SK-N-SH (cell line): ENCODE measurements at regions not wholly inside any gene's neighbourhood (a gene's known extent, or its start where the extent isn't known, plus 50 kb on each side); places are given as distances from the start of the nearest gene placed in this dataset.

Experiments used
- CTCF ChIA-PET: fragments of 300-600, 350-600 bp; formaldehyde crosslinking; extraction: SDS; loops from one replicate; lab custom pipeline; 2021; lab: Yijun Ruan, JAX
- POLR2A ChIA-PET: fragments of 350-600 bp; sonication (Branson Sonifier 250); formaldehyde crosslinking; extraction: SDS; loops from one replicate; lab custom pipeline; 2020; ENCODE audit warnings: antibody characterized with exemption, inconsistent platforms; lab: Yijun Ruan, JAX
- DNase-seq: peaks from one replicate; pipeline ENCODE4 v3.0.0; 2012
- H2AFZ ChIP-seq: fragments of 200-600 bp; sonication (generic); 2 replicates; pipeline ENCODE4 v1.8.1; 2016; ENCODE audit warnings: antibody characterized with exemption, mild to moderate bottlenecking, low read depth
- H3F3A ChIP-seq: fragments of 200-600 bp; sonication (generic); replicated peaks from 2 replicates; pipeline ENCODE3; 2016; ENCODE audit warnings: antibody characterized with exemption, mild to moderate bottlenecking; ENCODE audit not compliant: insufficient read depth
- H3K27ac ChIP-seq, 2 experiments: fragments of 200-500 bp in 1 of 2; fragments of 200-600 bp in 1 of 2; sonication (Bioruptor generic) in 1 of 2; sonication (generic), shearing (Covaris generic) in 1 of 2; 2 replicates each; pipeline versions ENCODE4 v1.5.1 to v1.6.1; 2014 to 2016; ENCODE audit warnings: low read depth in 2 of 2, inconsistent platforms in 1 of 2, low read length in 1 of 2, mild to moderate bottlenecking in 1 of 2, mixed read lengths in 1 of 2
- H3K27me3 ChIP-seq: fragments of 200-600 bp; sonication (generic), shearing (Covaris generic); 2 replicates; pipeline ENCODE4 v1.6.1; 2016; ENCODE audit warnings: mixed run types; ENCODE audit not compliant: insufficient read depth
- H3K36me3 ChIP-seq, 2 experiments: fragments of 200-500 bp in 1 of 2; fragments of 200-600 bp in 1 of 2; sonication (Bioruptor generic) in 1 of 2; sonication (generic) in 1 of 2; replicated peaks in 1 of 2; 2 replicates each; pipeline versions ENCODE3 to v1.5.1; 2014 to 2016; ENCODE audit warnings: low read length in 1 of 2, mild to moderate bottlenecking in 1 of 2; ENCODE audit not compliant: insufficient read depth in 2 of 2, control insufficient read depth in 1 of 2
- H3K4me1 ChIP-seq, 2 experiments: fragments of 200-500 bp in 1 of 2; fragments of 200-600 bp in 1 of 2; sonication (Bioruptor generic) in 1 of 2; sonication (generic), shearing (Covaris generic) in 1 of 2; 2 replicates each; pipeline versions ENCODE4 v1.5.1 to v1.6.1; 2014 to 2016; ENCODE audit warnings: low read depth in 1 of 2, low read length in 1 of 2, mixed run types in 1 of 2; ENCODE audit not compliant: insufficient read depth in 2 of 2, control insufficient read depth in 1 of 2
- H3K4me2 ChIP-seq: fragments of 200-600 bp; sonication (generic), shearing (Covaris generic); 2 replicates; pipeline ENCODE4 v1.6.1; 2017; ENCODE audit warnings: mixed run types
- H3K4me3 ChIP-seq, 2 experiments: fragments of 200-500 bp in 1 of 2; fragments of 200-600 bp in 1 of 2; sonication (Bioruptor generic) in 1 of 2; sonication (generic), shearing (Covaris generic) in 1 of 2; 2 replicates each; pipeline versions ENCODE4 v1.5.1 to v1.8.1; 2014 to 2016; ENCODE audit warnings: low read depth in 2 of 2, inconsistent platforms in 1 of 2, low read length in 1 of 2, mild to moderate bottlenecking in 1 of 2, mixed read lengths in 1 of 2, moderate library complexity in 1 of 2
- H3K79me2 ChIP-seq: fragments of 200-600 bp; sonication (generic); 2 replicates; pipeline ENCODE4 v1.8.1; 2017; ENCODE audit warnings: mild to moderate bottlenecking; ENCODE audit not compliant: insufficient read depth
- H3K9ac ChIP-seq: fragments of 200-600 bp; sonication (generic); 2 replicates; pipeline ENCODE4 v1.6.1; 2017; ENCODE audit warnings: mixed run types
- H3K9me2 ChIP-seq: fragments of 200-600 bp; sonication (generic); 2 replicates; pipeline ENCODE4 v1.6.1; 2017; ENCODE audit warnings: mixed run types
- H3K9me3 ChIP-seq: fragments of 200-600 bp; sonication (generic); 2 replicates; pipeline ENCODE4 v1.6.1; 2017; ENCODE audit warnings: mixed run types, mild to moderate bottlenecking, moderate library complexity
- H4K20me1 ChIP-seq: fragments of 200-600 bp; sonication (generic); 2 replicates; pipeline ENCODE4 v1.6.1; 2017; ENCODE audit warnings: mild to moderate bottlenecking, mixed run types; ENCODE audit not compliant: insufficient read depth
- ELF1 ChIP-seq: IDR thresholded peaks from 2 replicates; pipeline ENCODE4 v1.4.0; 2012
- EP300 ChIP-seq, 2 experiments: IDR thresholded peaks; 2 replicates each; pipeline versions ENCODE4 v1.4.0 to v1.6.1; 2012; ENCODE audit warnings: borderline replicate concordance in 1 of 2, low read depth in 1 of 2, low read length in 1 of 2
- EZH2phosphoT487 ChIP-seq: fragments of 200-600 bp; sonication (generic); IDR thresholded peaks from 2 replicates; pipeline ENCODE4 v1.6.1; 2017; ENCODE audit warnings: low read depth, mixed run types, mild to moderate bottlenecking, antibody characterized with exemption, moderate library complexity, borderline replicate concordance
- FOXJ3 ChIP-seq: sonication (generic); formaldehyde crosslinking; IDR thresholded peaks from 2 replicates; pipeline ENCODE4 v1.5.1; 2020; ENCODE audit warnings: mild to moderate bottlenecking, missing genetic modification reagents
- JUND ChIP-seq: IDR thresholded peaks from 2 replicates; pipeline ENCODE4 v1.4.0; 2012
- MEF2A ChIP-seq: IDR thresholded peaks from 2 replicates; pipeline ENCODE4 v1.4.0; 2012; ENCODE audit warnings: low read depth, borderline replicate concordance
- POLR2AphosphoS5 ChIP-seq: IDR thresholded peaks from 2 replicates; pipeline ENCODE4 v1.6.1; 2012; ENCODE audit warnings: low read depth, low read length
- RCOR1 ChIP-seq: fragments of 150-350 bp; IDR thresholded peaks from 2 replicates; pipeline ENCODE4 v1.6.1; 2017; ENCODE audit warnings: antibody characterized with exemption, low read length
- RFX5 ChIP-seq: IDR thresholded peaks from 2 replicates; pipeline ENCODE4 v1.6.1; 2012; ENCODE audit warnings: mild to moderate bottlenecking, improper control_type of control experiment, low read length
- RXRA ChIP-seq: IDR thresholded peaks from 2 replicates; pipeline ENCODE4 v1.4.0; 2012; ENCODE audit warnings: low read depth, mild to moderate bottlenecking, borderline replicate concordance
- TCF12 ChIP-seq: IDR thresholded peaks from 2 replicates; pipeline ENCODE4 v1.4.0; 2012
- TEAD4 ChIP-seq: IDR thresholded peaks from 2 replicates; pipeline ENCODE4 v1.4.0; 2012; ENCODE audit warnings: mild to moderate bottlenecking, borderline replicate concordance; ENCODE audit not compliant: insufficient read depth
- WGBS: methylation state at CpG from one replicate; pipeline ENCODE4 v1.1.6; 2017; ENCODE audit warnings: low lambda C conversion rate; 5-methylcytosine and 5-hydroxymethylcytosine counted together
- TF ChIP-seq, protein P1 (sequence below): IDR thresholded peaks from 2 replicates; pipeline ENCODE4 v1.6.1; 2012; ENCODE audit warnings: mild to moderate bottlenecking, low read depth, low read length, moderate library complexity
- TF ChIP-seq, protein P2 (sequence below): fragments of 200-600 bp; sonication (generic); IDR thresholded peaks from 2 replicates; pipeline ENCODE4 v1.6.1; 2017; ENCODE audit warnings: antibody characterized with exemption, mild to moderate bottlenecking, moderate library complexity
- TF ChIP-seq, protein P3 (sequence below): fragments of 150-350 bp; IDR thresholded peaks from 2 replicates; pipeline ENCODE4 v1.6.1; 2017; ENCODE audit warnings: antibody characterized with exemption, low read length, low read depth, borderline replicate concordance

GRCh38 chr4:143046906-143047305 lies 137.8 kb upstream of the USP38 start:
- 62% methylated on average over 4 of the region's 4 CpGs for WGBS
- no peaks in the 10 kb centered on the region for H3K9me3 ChIP-seq
- CTCF ChIA-PET = no interaction called here

More at GRCh38 chr4:143046906-143047305, 137.8 kb upstream of the USP38 start:
- no peak overlapping the region for H3K4me2 ChIP-seq
- H2AFZ ChIP-seq = no peak overlapping the region
- H3K9ac ChIP-seq = no peak overlapping the region
- H3K4me3 ChIP-seq = no peak overlapping the region
- POLR2A ChIA-PET = no interaction called here
- no peaks in the 10 kb centered on the region; a peak in 1 of 4 replicates for H3K4me1 ChIP-seq
- DNase-seq = no peak
- H4K20me1 ChIP-seq = no peaks in the 10 kb centered on the region
- H3K27ac ChIP-seq = no peak overlapping the region
- H3K36me3 ChIP-seq = no peaks in the 10 kb centered on the region
- no peaks in the 10 kb centered on the region for H3K9me2 ChIP-seq
- no peaks in the 10 kb centered on the region for H3F3A ChIP-seq
- no peak for TF ChIP-seq FOXJ3 (CRISPR knock-in tag)
- no peak for TF ChIP-seq RFX5
- no peak for TF ChIP-seq ELF1
- TF ChIP-seq RXRA = no peak
- TF ChIP-seq TEAD4 = no peak
- TF ChIP-seq, protein P1, sequence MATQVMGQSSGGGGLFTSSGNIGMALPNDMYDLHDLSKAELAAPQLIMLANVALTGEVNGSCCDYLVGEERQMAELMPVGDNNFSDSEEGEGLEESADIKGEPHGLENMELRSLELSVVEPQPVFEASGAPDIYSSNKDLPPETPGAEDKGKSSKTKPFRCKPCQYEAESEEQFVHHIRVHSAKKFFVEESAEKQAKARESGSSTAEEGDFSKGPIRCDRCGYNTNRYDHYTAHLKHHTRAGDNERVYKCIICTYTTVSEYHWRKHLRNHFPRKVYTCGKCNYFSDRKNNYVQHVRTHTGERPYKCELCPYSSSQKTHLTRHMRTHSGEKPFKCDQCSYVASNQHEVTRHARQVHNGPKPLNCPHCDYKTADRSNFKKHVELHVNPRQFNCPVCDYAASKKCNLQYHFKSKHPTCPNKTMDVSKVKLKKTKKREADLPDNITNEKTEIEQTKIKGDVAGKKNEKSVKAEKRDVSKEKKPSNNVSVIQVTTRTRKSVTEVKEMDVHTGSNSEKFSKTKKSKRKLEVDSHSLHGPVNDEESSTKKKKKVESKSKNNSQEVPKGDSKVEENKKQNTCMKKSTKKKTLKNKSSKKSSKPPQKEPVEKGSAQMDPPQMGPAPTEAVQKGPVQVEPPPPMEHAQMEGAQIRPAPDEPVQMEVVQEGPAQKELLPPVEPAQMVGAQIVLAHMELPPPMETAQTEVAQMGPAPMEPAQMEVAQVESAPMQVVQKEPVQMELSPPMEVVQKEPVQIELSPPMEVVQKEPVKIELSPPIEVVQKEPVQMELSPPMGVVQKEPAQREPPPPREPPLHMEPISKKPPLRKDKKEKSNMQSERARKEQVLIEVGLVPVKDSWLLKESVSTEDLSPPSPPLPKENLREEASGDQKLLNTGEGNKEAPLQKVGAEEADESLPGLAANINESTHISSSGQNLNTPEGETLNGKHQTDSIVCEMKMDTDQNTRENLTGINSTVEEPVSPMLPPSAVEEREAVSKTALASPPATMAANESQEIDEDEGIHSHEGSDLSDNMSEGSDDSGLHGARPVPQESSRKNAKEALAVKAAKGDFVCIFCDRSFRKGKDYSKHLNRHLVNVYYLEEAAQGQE = no peak
- TF ChIP-seq, protein P2, sequence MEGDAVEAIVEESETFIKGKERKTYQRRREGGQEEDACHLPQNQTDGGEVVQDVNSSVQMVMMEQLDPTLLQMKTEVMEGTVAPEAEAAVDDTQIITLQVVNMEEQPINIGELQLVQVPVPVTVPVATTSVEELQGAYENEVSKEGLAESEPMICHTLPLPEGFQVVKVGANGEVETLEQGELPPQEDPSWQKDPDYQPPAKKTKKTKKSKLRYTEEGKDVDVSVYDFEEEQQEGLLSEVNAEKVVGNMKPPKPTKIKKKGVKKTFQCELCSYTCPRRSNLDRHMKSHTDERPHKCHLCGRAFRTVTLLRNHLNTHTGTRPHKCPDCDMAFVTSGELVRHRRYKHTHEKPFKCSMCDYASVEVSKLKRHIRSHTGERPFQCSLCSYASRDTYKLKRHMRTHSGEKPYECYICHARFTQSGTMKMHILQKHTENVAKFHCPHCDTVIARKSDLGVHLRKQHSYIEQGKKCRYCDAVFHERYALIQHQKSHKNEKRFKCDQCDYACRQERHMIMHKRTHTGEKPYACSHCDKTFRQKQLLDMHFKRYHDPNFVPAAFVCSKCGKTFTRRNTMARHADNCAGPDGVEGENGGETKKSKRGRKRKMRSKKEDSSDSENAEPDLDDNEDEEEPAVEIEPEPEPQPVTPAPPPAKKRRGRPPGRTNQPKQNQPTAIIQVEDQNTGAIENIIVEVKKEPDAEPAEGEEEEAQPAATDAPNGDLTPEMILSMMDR = no peak
- TF ChIP-seq, protein P3, sequence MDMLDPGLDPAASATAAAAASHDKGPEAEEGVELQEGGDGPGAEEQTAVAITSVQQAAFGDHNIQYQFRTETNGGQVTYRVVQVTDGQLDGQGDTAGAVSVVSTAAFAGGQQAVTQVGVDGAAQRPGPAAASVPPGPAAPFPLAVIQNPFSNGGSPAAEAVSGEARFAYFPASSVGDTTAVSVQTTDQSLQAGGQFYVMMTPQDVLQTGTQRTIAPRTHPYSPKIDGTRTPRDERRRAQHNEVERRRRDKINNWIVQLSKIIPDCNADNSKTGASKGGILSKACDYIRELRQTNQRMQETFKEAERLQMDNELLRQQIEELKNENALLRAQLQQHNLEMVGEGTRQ = no peak
- no peak for TF ChIP-seq POLR2AphosphoS5
- no peak for TF ChIP-seq EZH2phosphoT487
- TF ChIP-seq RCOR1 = no peak
- no peak for TF ChIP-seq EP300 (IDR thresholded peaks at IDR 0.05; ENCODE audit: borderline replicate concordance in 1 of 2, low read depth in 1 of 2, low read length in 1 of 2)
- TF ChIP-seq TCF12 = no peak
- no peak for TF ChIP-seq JUND
- no peak for TF ChIP-seq MEF2A
- TF ChIP-seq, all 33 proteins: peak for 0
- Histone ChIP-seq H3K27me3 (no peaks in the 10 kb centered on the region), H3K79me2 (no peaks in the 10 kb centered on the region)
